Testis (tissue), 2 donors: ENCODE measurements at regions not wholly inside any gene's neighbourhood (a gene's known extent, or its start where the extent isn't known, plus 50 kb on each side); places are given as distances from the start of the nearest gene placed in this dataset.

Experiments
- DNase-seq: peaks from one replicate; pipeline ENCODE4 v3.0.0-alpha.2; 2019
- H3K27ac ChIP-seq, 2 donors: fragments of 200-600 bp; sonication (generic); one replicate each; pipeline ENCODE4 v1.5.1; 2019
- H3K27me3 ChIP-seq: fragments of 200-600 bp; sonication (generic); one replicate; pipeline ENCODE4 v1.5.1; 2019
- H3K36me3 ChIP-seq: fragments of 200-600 bp; sonication (generic); one replicate; pipeline ENCODE4 v1.5.1; 2017; ENCODE audit warnings: low read depth; ENCODE audit errors: missing control alignments
- H3K4me1 ChIP-seq: fragments of 200-600 bp; sonication (generic); one replicate; pipeline ENCODE4 v1.5.1; 2019
- H3K4me3 ChIP-seq, 2 donors: fragments of 200-600 bp; sonication (generic); one replicate each; pipeline ENCODE4 v1.5.1; 2017 to 2019
- H3K9me3 ChIP-seq: fragments of 200-600 bp; sonication (generic); one replicate; pipeline ENCODE4 v1.5.1; 2017
- POLR2A ChIP-seq: fragments of 450-650 bp; IDR thresholded peaks from one replicate; pipeline ENCODE4 v1.6.1; 2017; ENCODE audit warnings: antibody characterized with exemption, mild to moderate bottlenecking, moderate library complexity
- WGBS, 2 donors: methylation state at CpG; one replicate each; pipeline ENCODE4 v1.1.5; 2018; 5-methylcytosine and 5-hydroxymethylcytosine counted together
- intact Hi-C: fragments of 100-400 bp; cut with DNase I; formaldehyde crosslinking; loops from one replicate; pipeline ENCODE4 v1.15.1; 2023; ENCODE audit warnings: low total_unique reads
- TF ChIP-seq, protein P1 (sequence below), 3 experiments: fragments of 450-650 bp in 2 of 3; fragments of 200-600 bp in 1 of 3; sonication (generic) in 1 of 3; IDR thresholded peaks; one replicate each; pipeline ENCODE4 v1.5.1; 2016 to 2019; ENCODE audit warnings: antibody characterized with exemption in 3 of 3, mild to moderate bottlenecking in 2 of 3, moderate library complexity in 1 of 3

DNA sequence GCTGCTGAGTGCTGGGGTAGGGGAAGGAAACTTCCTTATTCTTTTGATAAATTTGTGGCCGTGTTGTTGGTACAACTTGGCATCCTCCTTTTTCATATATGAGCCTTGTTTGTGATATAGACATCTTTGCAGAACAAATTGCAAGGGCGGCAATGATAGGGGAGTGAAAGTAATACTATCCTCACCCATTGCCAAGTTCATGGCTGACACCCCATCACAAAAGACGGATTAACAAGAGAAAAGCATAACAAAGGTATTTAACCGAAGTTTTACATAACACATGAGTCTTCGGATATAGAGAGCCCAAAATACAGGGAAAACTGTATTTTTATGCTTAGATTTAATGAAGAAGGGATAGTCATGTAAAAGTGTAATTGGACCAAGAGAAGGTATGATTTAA, 86.3 kb upstream of the TMPRSS2 start:
- H3K4me1 ChIP-seq = no peaks in the 10 kb centered on the region
- intact Hi-C loops = no loop called here
- TF ChIP-seq POLR2A = no peak
- TF ChIP-seq, protein P1, sequence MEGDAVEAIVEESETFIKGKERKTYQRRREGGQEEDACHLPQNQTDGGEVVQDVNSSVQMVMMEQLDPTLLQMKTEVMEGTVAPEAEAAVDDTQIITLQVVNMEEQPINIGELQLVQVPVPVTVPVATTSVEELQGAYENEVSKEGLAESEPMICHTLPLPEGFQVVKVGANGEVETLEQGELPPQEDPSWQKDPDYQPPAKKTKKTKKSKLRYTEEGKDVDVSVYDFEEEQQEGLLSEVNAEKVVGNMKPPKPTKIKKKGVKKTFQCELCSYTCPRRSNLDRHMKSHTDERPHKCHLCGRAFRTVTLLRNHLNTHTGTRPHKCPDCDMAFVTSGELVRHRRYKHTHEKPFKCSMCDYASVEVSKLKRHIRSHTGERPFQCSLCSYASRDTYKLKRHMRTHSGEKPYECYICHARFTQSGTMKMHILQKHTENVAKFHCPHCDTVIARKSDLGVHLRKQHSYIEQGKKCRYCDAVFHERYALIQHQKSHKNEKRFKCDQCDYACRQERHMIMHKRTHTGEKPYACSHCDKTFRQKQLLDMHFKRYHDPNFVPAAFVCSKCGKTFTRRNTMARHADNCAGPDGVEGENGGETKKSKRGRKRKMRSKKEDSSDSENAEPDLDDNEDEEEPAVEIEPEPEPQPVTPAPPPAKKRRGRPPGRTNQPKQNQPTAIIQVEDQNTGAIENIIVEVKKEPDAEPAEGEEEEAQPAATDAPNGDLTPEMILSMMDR (IDR thresholded peaks at IDR 0.05) = no peak
- no peak overlapping the region for H3K27ac ChIP-seq
- no peak overlapping the region for H3K4me3 ChIP-seq
- 76 to 78% methylated on average over 5 of the region's 5 CpGs for WGBS, 2 donors
- no peaks in the 10 kb centered on the region for H3K27me3 ChIP-seq
- H3K36me3 ChIP-seq = no peaks in the 10 kb centered on the region
- H3K9me3 ChIP-seq = no peaks in the 10 kb centered on the region
- DNase-seq = no peak

DNA sequence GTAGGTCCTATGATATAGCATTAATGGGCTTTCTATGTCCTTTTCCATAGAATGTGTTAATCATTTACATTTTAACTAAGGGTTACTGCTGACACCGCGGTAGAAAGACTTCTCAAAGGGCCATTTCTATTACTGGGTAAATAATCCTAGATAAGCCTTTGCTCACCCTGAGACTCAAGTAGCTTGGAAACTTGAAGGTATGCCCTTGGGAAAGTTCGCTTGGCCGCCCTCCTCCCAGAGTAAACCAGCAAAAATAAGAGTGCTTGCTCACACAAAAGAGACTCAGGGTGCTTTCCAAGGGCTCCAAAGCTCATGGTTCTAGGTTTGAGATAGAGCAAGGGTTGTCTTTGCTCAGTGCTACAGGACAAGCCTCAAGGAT, 85.8 kb upstream of the TMPRSS2 start:
- no peaks in the 10 kb centered on the region for H3K9me3 ChIP-seq
- H3K4me3 ChIP-seq = no peak overlapping the region
- H3K27ac ChIP-seq = no peak overlapping the region
- TF ChIP-seq POLR2A = no peak
- TF ChIP-seq, protein P1 (IDR thresholded peaks at IDR 0.05) = no peak
- no peaks in the 10 kb centered on the region for H3K27me3 ChIP-seq
- intact Hi-C loops = no loop called here
- H3K4me1 ChIP-seq = no peaks in the 10 kb centered on the region
- no peaks in the 10 kb centered on the region for H3K36me3 ChIP-seq
- WGBS, 2 donors = 74 to 77% methylated on average over 4 of the region's 4 CpGs
- no peak for DNase-seq

- Histone ChIP-seq H3K4me1 (no peaks in the 10 kb centered on the region), H3K4me3 (no peak overlapping the region), H3K27ac (no peak overlapping the region), H3K36me3 (no peaks in the 10 kb centered on the region), H3K9me3 (no peaks in the 10 kb centered on the region), H3K27me3 (no peaks in the 10 kb centered on the region)
- no peak for TF ChIP-seq POLR2A
- TF ChIP-seq, protein P1 (IDR thresholded peaks at IDR 0.05) = no peak
- WGBS, 2 donors = 84 to 90% methylated on average over 12 of the region's 12 CpGs
- intact Hi-C loops = no loop called here
- DNase-seq = no peak
These were observed 85.2 kb upstream of the TMPRSS2 start for GRCh38 chr21:41593051-41593759.

DNA sequence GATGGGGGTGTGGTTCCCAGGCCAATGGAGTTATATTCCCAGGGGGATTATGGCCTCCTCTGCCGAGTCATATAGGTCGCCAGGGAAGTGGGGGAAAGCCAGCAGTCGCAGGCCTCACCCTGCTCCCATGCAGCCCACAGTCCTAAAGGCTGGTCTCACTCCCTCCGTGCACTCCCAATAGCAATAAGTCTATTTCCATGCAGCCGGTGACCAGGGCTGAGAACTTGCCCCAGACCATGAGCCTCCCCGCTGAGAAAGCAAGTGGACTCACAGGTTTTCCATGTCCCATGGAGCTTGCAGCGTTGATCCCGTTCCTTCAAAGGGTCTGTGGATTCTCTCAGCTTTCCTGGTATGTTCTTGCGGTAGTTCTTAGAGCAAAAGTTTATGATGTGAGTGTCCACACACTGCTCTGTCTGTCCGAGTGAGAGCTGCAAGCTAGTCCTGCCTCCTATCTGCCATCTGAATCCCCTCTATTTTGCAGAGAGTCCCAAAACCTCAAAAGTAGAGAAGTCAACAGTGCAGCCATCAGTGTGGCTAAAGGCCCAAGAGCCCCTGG, 81.7 kb upstream of the TMPRSS2 start:
- WGBS, 2 donors = 86 to 94% methylated on average over 5 to 10 of the region's 10 CpGs
- Histone ChIP-seq H3K9me3 (no peaks in the 10 kb centered on the region), H3K4me1 (no peaks in the 10 kb centered on the region), H3K27me3 (no peaks in the 10 kb centered on the region), H3K4me3 (no peak overlapping the region), H3K36me3 (no peaks in the 10 kb centered on the region), H3K27ac (no peak overlapping the region)
- intact Hi-C loops = no loop called here
- no peak for TF ChIP-seq POLR2A
- TF ChIP-seq, protein P1 (IDR thresholded peaks at IDR 0.05) = no peak
- DNase-seq = no peak

DNA sequence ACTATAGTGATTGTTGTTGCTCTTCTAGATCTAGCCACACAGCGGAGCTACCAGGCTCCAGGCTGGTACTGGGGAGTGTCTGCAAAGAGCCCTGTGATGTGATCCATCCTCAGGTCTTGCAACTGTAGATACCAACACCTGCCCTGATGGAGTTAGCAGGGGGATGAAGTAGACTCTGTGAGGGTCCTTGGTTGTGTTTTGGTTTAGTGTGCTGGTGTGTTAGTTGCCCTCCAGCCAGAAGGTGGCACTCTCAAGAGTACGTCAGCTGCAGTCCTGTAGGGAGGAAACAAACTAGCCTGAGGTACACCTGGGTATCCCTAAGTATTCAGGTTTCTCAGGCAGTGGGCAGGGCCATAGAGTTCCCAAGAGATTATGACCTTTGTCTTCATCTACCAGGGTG, 81.2 kb upstream of the TMPRSS2 start:
- Histone ChIP-seq H3K4me3 (no peak overlapping the region), H3K4me1 (no peaks in the 10 kb centered on the region), H3K27me3 (no peaks in the 10 kb centered on the region), H3K9me3 (no peaks in the 10 kb centered on the region), H3K36me3 (no peaks in the 10 kb centered on the region), H3K27ac (no peak overlapping the region)
- 75 to 94% methylated on average over 2 of the region's 2 CpGs for WGBS, 2 donors
- no peak for DNase-seq
- intact Hi-C loops = no loop called here
- no peak for TF ChIP-seq POLR2A
- TF ChIP-seq, protein P1 (IDR thresholded peaks at IDR 0.05) = no peak
